Myocyte (in vitro differentiated cells): ENCODE measurements at regions not wholly inside any gene's neighbourhood (a gene's known extent, or its start where the extent isn't known, plus 50 kb on each side); places are given as distances from the start of the nearest gene placed in this dataset.

Experiments used
- DNase-seq: peaks from one replicate; pipeline ENCODE4 v3.0.0-alpha.2; 2012; ENCODE audit warnings: low read depth

- no peak for DNase-seq
These were observed 50.0 kb upstream of the ESR1 start for GRCh38 chr6:151757506-151757955.
